ENCODE measurements at regions not wholly inside any gene's neighbourhood (a gene's known extent, or its start where the extent isn't known, plus 50 kb on each side); places are given as distances from the start of the nearest gene placed in this dataset.

DNA sequence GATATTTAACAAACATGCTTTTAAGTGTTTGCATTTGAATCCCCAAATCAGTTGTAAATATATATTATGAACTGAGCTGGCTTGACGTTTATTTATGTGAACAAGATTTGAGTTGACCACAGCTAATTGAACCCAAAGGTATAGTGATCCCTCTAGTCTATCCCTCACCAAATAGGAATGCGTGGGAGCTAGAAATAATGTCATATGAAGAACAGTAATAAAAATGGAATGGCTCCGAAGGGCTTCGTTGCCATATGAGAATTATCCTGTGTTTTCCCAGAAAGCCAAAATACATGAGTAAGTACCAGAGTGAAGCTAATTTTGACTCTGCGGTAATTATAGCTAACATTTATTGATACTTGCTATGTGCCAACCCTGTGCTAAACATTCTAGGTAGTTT, 142.7 kb downstream of the ADCYAP1 start:
- Histone ChIP-seq H3K4me1 (no peaks in the 10 kb centered on the region), H3K4me3 (no peak overlapping the region), H3K27ac (no peak overlapping the region), H3K9me3 (no peaks in the 10 kb centered on the region), H3K27me3 (no peaks in the 10 kb centered on the region), H3K36me3 (no peaks in the 10 kb centered on the region)
- TF ChIP-seq POLR2A (IDR thresholded peaks at IDR 0.05) = no peak
- no peak for TF ChIP-seq POLR2AphosphoS5 (IDR thresholded peaks at IDR 0.05)
- intact Hi-C loops (cut with DNase I; ENCODE audit: low total_unique reads) = no loop called here
- DNase-seq (ENCODE audit: low spot score in 2 of 2) = no peak

- Histone ChIP-seq H3K36me3 (no peaks in the 10 kb centered on the region), H3K4me1 (no peaks in the 10 kb centered on the region), H3K9me3 (no peaks in the 10 kb centered on the region), H3K27me3 (no peaks in the 10 kb centered on the region), H3K27ac (no peak overlapping the region), H3K4me3 (no peak overlapping the region)
- no peak for DNase-seq (ENCODE audit: low spot score in 2 of 2)
- no peak for TF ChIP-seq POLR2AphosphoS5 (IDR thresholded peaks at IDR 0.05)
- TF ChIP-seq, protein P1, sequence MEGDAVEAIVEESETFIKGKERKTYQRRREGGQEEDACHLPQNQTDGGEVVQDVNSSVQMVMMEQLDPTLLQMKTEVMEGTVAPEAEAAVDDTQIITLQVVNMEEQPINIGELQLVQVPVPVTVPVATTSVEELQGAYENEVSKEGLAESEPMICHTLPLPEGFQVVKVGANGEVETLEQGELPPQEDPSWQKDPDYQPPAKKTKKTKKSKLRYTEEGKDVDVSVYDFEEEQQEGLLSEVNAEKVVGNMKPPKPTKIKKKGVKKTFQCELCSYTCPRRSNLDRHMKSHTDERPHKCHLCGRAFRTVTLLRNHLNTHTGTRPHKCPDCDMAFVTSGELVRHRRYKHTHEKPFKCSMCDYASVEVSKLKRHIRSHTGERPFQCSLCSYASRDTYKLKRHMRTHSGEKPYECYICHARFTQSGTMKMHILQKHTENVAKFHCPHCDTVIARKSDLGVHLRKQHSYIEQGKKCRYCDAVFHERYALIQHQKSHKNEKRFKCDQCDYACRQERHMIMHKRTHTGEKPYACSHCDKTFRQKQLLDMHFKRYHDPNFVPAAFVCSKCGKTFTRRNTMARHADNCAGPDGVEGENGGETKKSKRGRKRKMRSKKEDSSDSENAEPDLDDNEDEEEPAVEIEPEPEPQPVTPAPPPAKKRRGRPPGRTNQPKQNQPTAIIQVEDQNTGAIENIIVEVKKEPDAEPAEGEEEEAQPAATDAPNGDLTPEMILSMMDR (IDR thresholded peaks at IDR 0.05) = no peak
- no peak for TF ChIP-seq POLR2A (IDR thresholded peaks at IDR 0.05)
- intact Hi-C loops (cut with DNase I; ENCODE audit: low total_unique reads) = no loop called here
Measured at GRCh38 chr18:1048032-1048431, 143.4 kb downstream of the ADCYAP1 start.

DNA sequence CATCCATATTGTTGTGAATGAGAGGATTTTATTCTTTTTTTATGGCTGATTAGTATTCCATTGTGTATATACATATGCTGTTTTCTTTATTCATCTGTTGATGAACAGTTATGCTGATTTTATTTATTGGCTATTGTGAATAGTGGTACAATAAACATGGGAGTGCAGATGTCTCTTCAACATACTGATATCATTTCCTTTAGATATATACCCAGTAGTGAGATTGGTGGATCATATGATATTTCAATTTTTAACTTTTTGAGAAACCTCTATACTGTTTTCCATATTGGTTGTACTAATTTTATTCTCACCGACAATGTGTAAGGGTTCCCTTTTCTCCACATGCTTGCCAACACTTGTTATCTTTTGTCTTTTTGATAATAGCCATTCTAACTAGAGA, 144.5 kb downstream of the ADCYAP1 start:
- Histone ChIP-seq H3K27me3 (no peaks in the 10 kb centered on the region), H3K36me3 (no peaks in the 10 kb centered on the region), H3K4me1 (no peaks in the 10 kb centered on the region), H3K4me3 (no peak overlapping the region), H3K9me3 (no peaks in the 10 kb centered on the region), H3K27ac (no peak overlapping the region)
- intact Hi-C loops (cut with DNase I; ENCODE audit: low total_unique reads) = no loop called here
- no peak for DNase-seq (ENCODE audit: low spot score in 2 of 2)
- TF ChIP-seq, protein P1 (IDR thresholded peaks at IDR 0.05) = no peak
- no peak for TF ChIP-seq POLR2AphosphoS5 (IDR thresholded peaks at IDR 0.05)
- TF ChIP-seq POLR2A (IDR thresholded peaks at IDR 0.05) = no peak

DNA sequence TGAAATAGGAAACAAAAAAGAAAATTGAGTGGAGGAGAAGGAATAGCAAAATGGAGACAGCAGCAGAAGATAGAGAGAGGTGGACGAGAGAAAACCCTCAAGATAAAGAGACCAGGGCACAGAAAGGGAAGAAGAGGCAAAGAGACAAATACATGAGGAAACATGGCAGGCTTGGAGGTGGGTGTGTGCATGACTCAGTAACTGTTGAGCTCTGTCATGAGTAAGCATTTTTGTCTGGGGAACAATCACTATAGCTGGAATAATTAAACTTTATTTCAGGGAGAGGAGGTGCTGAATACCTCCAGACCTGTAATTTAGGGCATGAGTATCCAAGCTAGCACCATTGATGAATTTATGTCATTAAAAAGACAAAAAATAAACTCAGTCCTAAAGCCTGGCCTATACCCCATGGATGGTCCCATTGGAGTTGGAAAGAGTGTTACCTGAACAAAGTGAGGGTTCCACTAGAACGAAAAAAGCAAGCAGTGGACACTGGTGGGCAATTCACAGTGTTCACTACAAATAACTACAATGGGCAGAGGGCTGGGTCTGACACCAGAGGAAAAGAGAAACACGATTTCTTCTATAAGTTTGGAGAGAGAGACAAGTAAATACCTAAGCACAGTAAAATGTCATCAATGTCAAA, 145.5 kb downstream of the ADCYAP1 start:
- Histone ChIP-seq H3K27ac (no peak overlapping the region), H3K27me3 (no peaks in the 10 kb centered on the region), H3K4me3 (no peak overlapping the region), H3K4me1 (no peaks in the 10 kb centered on the region), H3K9me3 (no peaks in the 10 kb centered on the region), H3K36me3 (no peaks in the 10 kb centered on the region)
- DNase-seq (ENCODE audit: low spot score in 2 of 2) = no peak
- TF ChIP-seq POLR2A (IDR thresholded peaks at IDR 0.05) = no peak
- TF ChIP-seq POLR2AphosphoS5 (IDR thresholded peaks at IDR 0.05) = no peak
- TF ChIP-seq, protein P1 (IDR thresholded peaks at IDR 0.05) = no peak
- intact Hi-C loops (cut with DNase I; ENCODE audit: low total_unique reads) = no loop called here

GRCh38 chr18:1052301-1052700, 147.6 kb downstream of the ADCYAP1 start:
- Histone ChIP-seq H3K27me3 (no peaks in the 10 kb centered on the region), H3K9me3 (peaks cover 7 to 8% of the 10 kb centered on the region in 2 donors), H3K27ac (no peak overlapping the region), H3K4me3 (no peak overlapping the region), H3K4me1 (no peaks in the 10 kb centered on the region), H3K36me3 (no peaks in the 10 kb centered on the region)
- no peak for DNase-seq (ENCODE audit: low spot score in 2 of 2)
- intact Hi-C loops (cut with DNase I; ENCODE audit: low total_unique reads) = no loop called here
- TF ChIP-seq, protein P1 (IDR thresholded peaks at IDR 0.05) = no peak
- no peak for TF ChIP-seq POLR2AphosphoS5 (IDR thresholded peaks at IDR 0.05)

Measured in breast epithelium (tissue), 4 donors.